NCI-H1105 (cell line): ENCODE measurements at regions not wholly inside any gene's neighbourhood (a gene's known extent, or its start where the extent isn't known, plus 50 kb on each side); places are given as distances from the start of the nearest gene placed in this dataset.
"Not testable (repeated sequence)": the region's sequence is repeated elsewhere in the genome, so short reads cannot be mapped to it uniquely, and the experiment has no call there.

Experiments
- DNase-seq: peaks from one replicate; lab custom pipeline; 2025; lab: John Stamatoyannopoulos, UW

DNA sequence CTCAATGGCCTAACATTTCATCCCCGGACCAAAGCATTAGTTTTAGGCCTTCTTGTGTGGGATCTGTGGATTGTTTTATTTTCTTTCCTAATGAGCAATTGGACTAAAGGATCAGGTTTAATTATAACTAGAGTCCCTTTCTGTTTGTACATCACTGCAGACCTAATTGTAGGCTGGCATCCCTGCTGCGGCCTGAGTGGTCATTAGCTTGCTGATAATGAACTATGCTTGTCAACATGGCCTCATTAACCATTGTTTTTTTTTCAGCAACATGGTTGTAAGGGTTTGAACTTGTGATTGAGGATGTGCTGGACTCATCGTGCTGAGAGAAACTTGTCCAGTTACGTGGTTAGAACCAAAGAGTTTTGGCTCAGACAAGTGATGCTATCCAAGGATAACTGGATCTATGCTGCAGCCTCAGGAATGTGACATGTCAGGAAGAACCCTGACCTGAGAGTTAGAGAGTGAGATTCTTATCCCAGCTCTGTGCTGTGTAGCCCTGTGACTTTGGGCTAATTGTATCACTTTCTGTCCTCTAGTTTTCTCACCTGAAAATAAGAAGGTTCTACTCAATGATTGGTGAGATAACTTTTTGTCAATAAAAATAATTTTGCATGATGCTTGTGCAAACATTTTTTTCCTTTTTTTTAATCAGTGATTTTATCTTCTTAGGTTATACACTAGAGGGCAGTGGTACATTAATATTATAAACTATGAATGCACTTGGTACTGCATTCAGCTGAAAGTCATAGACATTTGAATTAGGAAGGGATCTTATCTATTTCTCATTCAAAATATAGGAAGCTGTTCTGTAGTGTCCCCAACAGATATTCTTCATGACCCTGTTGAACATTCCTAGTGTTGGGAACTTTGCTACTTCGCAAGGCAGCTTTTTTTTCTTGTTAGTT, 140.9 kb downstream of the RNF144B start:
- DNase-seq: peak; percentile 56

DNA sequence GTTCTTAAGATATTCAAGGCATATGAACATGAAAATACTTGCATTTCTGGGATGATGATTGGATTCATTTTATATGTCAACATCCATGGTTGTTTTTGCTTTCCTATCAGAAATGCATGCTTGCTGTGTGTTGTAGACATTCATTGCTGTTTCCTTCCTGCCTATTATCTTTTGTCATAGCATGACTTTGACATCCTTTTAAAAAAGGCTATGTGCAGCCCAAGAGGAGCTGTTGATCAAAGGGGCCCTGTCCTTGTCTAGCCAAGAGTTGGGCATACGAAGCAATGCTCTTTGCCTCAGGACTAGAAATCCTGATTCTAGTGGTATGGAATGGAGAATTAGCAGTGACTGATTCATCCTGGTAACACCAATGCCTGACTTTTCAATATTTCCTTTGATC, 143.1 kb downstream of the RNF144B start:
- DNase-seq: no peak

DNA sequence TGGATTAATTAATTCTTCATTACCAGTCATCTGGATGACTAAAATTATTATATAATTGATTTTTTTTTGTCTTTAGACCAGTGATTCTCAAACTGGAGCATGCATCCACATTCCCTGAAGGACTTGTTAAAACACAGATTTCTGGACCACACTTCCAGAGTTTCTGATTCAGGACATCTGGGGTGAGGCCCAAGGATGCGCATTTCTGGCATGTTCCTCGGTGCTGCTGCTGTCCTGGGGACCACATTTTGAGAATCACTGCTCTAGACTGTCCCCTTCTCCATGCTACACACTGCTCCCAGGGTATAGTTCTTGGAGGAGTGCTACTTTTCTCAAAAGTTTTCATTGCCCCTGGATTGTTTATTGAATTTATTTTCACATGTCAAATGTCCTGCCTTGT, 145.0 kb downstream of the RNF144B start:
- no peak for DNase-seq

DNA sequence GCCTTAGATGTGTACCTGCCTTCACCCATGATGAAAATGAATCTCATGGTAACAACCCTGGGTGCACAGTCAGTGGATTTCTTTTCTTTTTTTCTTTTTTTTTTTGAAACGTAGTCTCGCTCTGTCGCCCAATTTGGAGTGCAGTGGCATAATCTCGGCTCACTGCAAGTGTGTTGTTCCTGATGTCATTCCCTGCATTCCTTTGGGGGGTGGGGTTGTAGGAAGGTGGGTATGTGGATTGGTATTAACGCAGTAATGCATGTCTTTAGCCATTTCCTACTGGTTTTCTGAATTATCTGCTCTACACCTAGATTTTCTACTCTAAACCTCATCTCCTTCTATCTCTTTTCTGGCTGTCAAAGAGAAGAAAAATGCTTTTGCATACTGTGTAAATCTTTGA, 146.6 kb downstream of the RNF144B start:
- no peak for DNase-seq

DNA sequence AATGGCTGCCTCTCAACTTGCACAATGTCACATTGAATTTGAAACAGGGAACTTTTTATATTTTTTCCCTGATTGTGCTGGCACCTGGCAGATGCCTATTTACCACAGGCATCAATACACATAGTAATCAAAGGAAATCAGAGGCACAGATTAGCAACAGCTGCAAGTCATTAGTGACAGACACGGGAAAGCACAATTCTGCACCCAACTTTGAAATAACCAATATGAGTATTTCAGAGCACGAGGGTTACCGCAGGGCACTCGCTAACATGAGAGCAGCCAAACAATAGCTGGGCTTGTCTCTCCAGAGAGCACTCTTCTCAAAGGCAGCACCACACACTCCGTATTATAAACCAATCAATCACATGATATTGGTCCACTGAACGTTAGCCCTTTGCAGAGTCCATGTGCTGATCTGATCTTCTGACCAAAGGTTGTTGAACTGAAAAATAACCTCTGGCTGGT, 149.5 kb downstream of the RNF144B start:
- DNase-seq: peak; percentile 59

DNA sequence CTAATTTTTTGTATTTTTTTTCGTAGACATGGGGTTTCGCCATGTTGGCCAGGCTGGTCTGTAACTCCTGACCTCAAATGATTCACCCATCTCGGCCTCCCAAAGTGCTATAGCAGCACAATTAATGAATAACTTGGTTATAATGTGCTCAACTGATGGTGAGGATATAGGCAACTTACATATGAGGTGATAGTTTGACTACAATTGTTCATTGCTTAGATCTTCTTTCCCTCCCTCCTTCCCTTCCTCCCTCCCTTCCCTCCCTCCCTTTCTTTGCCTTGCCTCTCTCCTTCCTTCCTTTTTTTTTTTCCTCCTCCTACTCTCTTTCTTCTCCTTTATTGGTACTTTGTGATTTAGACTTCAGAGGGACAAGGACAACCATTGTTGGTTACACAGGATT, 151.2 kb downstream of the RNF144B start:
- no peak for DNase-seq

DNA sequence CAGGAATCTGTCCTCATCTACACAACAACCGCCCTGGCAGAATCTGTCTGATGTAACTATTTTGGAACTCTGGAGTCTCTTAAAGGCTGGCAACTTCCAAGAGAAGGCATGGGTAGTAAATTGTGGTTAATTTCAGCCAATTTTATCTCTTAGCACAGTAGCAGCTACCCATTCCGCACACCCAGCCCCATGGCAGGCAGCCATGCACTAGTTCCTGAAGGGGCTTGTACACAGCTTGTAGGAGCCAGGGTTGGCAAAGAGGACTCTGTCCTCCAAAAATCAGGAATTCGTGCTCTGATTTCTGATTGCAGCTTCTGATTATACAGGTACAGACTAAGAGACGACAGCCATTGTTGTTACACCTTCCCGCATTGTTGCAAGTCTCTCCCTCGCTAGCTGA, 155.9 kb downstream of the RNF144B start:
- DNase-seq: no peak

DNA sequence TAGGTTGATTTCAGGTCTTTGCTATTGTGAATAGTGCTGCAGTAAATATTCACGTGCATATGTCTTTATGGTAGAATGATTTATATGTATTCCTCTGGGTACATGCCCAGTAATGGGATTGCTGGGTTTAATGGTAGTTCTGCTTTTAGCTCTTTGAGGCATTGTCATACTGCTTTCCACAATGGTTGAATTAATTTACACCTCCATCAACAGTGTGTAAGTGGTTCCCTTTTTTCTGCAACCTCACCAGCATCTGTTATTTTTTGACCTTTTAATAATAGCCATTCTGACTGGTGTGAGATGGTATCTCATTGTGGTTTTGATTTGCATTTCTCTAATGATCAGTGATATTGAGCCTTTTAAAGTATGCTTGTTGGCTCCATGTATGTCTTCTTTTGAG, 158.0 kb downstream of the RNF144B start:
- not testable (repeated sequence) for DNase-seq

DNA sequence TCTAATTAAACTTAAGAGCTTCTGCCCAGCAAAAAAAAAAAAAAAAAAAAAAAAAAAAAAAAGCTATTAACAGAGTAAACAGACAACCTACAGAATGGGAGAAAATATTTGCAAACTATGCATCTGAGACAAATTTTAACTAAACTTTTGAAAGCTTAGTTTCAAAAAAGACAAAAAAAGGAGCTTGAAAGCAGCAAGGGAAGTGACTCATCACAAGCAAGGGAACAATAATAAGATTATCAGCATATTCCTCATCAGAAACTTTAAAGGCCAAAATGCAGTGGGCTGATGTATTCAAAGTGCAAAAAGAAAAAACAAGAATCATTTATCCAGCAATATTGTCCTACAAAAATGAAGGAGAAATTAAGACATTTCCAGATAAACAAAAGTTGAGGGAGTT, 158.6 kb downstream of the RNF144B start:
- no peak for DNase-seq

DNA sequence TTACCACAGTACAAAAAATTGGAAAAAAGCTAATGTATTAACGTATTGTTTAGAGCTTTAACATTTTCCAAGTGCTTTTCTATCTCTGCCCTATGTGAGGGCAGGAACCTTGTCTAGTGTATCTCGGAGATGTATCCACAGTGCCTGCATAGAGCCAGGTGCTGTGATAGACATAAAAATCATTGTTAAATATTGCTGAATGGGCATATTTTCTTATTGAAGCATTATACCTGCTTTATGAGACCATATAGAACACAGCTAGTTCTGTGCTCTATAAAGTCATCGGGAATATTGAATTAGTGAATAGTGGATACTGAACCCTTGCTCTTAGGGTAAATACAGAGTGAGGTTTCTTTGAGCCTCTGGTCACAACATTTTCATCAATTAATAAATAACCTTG, 163.0 kb downstream of the RNF144B start:
- no peak for DNase-seq

DNA sequence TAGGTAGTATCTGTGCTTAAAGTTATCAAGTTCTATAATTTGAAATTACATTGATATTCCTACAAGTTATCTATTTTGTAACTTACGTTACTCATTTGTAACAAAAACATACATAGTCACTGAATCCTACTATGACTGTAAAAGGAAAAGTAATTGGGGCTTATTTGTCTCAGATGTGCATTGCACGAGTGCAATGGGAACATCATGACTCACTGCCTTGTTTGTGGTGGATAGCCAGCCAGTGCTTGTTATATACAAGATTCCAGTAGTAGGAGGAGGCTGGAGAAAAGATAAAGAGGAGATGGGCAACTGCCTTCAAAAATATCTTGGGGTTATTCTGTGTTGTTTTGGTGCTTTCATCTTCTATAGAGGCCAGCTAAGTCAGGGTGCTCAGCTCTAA, 164.1 kb downstream of the RNF144B start:
- DNase-seq: no peak

DNA sequence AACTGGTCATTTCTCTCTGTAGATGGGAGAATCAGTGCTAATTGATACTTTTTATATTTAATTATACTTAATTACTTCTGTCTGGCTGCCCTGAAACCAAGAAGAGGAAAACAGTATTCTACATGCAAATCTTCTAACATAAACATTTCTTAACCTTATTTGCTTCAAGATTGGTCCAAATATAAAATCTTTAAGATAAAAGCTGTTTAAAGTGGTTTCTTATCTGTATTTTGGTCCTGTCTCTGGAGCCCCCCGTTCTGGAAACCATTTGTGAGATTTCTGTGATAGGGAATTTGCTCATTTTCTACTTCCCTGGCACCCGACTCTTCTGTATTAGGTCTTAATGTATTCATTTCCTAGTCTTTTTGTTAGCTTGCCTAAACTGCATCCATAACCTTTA, 168.6 kb downstream of the RNF144B start:
- DNase-seq: no peak

DNA sequence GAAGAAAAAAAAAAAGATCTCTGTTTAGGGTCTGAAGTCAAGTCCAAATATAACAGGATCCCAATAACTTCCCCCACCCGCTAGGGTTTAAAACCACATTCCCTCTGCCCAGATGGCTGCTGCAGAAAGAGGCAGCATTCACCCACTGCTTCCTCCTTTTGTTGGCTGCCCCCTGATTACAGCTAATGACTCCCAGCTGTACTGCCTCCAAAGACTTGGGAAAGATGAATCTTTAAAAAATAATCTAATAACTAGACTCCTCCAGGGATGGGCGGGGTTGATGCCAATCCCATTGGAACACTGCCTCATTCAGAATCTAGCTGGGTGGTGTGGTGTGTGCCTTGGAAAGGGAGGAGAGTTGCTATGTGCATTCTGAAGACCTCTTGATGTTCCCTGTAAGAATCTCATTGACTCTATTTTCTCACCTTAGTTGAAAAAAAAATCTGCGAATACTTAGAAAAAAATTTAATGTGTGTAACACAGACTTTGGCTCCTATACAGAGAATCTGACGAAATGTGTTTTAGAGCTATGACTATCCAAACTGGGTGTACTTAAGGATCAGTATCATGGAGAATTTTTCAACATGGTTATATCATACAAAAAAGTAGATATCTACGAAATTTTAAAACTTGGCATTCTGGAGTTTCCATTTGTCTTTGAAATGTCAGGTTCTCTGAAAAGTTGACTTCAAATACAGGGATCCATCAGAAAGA, 174.0 kb downstream of the RNF144B start:
- DNase-seq: no peak

DNA sequence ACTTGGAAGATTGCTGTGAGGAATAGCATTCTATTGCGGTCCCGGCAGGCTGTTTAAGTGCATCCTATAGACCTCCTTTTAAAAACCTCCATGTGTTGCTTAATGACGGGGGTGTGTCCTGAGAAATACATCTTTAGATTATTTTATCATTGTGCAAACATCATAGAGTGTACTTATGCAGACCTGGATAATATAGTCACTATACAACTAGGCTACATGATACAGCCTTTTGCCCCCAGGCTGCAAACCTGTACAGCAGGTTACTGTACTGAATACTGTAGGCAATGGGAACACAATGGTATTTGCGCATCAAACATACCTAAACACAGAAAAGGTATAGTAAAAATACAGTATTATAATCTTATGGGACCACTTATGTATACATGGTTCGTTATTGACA, 175.6 kb downstream of the RNF144B start:
- no peak for DNase-seq

DNA sequence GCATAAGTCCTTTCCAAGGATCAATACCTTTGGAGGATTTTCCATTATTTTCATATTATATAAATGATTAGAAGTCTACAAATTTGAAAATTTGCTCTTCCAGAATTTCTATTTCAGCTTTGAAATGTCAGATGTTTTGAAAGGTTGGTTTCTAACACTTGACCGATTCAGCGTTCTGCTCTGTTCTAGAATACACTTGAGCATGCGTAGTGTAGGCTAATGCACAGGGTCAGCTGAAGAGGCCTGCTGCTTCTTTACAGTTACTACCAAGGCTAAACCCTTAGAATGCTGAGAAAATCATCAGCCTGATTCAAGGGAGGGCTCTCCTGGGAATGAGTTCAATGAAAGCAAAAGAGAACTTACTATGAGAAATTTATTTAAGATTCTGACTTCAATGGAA, 177.6 kb downstream of the RNF144B start:
- no peak for DNase-seq

DNA sequence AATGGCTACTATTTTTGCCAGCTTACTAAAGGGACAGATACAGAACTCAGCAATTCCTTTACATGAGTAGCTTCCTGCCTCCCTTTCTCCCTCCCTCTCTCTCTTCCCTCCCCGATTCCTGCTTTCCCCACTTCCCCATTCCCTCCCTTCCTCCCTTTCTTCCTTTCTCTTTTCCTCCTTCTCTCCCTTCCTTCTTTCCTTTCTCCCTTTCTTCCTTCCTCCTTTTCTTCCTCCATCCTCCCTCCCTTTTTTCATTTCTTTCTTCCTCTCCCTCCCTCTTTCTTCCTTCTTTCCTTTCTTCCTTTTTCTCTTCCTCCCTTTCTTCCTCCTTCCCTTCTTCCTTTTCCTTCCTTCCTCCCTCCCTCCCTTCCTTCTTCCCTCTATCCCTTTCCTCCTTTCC, 178.1 kb downstream of the RNF144B start:
- no peak for DNase-seq

DNA sequence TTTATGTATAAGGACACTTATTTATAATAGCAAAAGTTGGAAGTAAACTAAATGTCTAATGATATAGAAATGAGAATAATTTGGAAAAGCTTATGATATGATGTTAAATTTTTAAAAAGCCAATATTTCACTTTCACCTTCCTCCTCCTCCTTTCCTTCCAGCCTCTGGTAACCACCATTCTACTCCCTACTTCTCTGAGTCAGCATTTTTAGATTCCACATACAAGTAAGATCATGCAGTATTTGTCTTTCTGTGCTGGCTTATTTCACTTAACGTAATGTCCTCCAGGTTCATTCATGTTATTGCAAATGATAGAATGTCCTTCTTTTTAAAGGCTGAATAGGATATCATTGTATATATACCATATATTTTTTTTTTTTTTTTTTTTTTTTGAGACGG, 180.2 kb downstream of the RNF144B start:
- no peak for DNase-seq

DNA sequence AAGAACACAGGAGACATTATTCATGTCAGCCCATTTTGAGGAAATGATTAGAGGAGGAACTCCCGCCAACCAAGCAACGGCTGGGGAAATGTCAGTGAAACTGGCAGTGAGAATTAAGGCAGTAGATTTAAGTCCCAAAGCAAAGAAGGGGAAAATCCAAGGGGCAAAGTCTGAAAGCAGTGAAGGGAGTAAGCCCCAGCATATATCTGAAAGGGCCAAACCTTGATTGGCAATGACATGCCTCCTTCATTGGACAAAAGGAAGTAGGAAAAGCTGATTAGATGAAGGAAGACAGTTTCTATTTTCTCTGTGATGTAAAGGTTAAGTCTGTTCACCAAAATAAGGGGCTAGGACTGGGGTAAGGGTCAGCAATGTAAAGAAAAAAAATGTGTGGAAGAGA, 190.3 kb downstream of the RNF144B start:
- DNase-seq: no peak

DNA sequence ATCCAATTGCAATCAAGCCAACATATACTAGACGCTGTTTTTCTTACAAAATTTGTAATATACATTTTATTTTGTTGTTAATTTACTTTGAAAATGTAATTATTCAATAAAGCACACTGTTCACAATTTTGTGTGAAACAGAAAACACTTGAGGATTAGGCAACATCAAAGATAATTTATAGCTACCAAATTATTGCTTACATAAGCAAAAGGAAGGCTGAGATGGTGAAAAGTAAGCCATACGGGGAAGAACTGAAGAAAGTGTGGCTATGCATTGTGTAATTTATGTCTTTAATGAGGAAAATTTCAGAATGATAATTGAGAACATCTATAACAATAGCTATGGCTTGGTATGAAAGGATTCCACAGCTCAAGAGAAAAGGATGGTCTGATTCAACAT, 192.0 kb downstream of the RNF144B start:
- no peak for DNase-seq

DNA sequence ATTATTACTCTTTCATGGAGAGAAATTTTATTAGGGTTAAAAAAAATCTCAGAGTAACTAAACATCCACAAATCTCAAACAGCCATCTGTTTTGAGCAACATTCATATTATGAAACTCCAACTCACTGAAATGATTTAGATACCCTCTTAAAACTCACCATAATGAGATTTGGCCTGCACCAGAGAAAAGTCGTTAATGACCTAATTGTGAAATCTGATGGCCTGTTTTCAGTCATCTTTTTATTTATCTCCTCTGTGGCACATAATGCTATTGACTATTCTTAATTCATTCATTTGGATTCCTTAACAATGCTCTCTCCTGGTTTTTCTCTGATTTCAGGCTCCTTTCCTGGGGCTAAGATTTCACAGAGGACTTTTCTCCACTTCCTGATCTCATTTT, 192.7 kb downstream of the RNF144B start:
- no peak for DNase-seq

DNA sequence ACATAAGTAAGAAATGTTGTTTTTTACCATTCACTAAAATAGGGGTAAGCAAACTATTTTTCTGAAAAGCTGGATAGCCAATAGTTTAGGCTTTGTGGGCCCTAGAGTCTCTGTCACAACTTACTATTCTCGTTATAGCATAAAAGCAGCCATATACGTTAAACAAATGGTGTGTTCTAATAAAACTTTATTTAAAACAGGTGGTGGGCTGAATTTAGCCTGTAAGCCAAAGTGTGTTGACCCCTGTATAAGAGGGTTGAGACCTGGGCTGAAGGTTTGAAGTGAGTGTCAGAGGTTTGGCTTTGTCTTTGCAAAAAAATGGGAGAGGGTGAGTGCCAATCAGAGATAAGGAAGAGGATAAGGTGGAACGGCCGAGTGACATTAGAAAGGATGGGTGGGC, 197.2 kb downstream of the RNF144B start:
- no peak for DNase-seq

DNA sequence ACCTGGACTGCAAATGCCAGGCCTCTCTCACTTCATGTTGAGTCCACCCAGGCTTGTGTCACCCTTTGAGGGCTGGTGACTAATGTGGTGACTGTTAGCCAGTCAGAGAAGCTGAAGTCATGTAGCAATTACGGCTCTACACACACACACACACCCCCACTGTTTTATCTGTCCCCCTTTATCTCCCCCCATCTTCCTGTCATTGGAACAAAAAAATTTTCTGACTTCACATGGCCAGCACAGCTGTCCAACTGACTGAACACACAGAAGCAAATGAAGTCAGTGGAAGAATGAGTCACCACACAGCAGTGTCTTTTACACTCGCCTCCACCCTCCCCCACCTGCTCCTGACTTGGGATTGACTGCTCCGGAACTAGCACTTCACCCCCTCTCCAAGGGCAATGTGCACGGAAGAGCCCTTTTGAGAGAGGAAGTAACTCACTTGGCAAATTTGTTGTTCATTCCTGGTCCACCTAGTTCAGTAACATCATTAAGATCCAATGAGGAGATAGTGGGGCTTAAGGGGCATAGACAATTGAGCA, 198.0 kb downstream of the RNF144B start:
- DNase-seq: no peak

DNA sequence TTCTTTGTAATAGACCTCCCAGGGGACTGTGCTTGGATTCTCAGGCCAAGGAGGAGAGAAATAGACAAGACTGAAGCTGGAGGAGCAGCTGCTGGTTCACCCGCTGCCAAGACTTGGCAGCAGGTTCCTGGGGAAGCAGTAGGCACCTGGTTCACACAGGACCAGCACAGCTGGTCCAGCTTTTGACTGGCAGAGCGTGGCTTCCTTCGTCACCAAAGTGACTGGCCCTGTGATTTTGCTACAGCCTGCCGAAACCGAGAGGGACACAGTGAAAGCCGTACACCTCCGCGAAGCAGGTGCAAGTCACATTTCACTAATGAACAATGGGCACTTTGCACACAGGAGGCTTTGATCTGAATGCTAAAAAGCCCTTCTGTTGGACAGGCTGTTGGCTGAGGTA, 199.0 kb downstream of the RNF144B start:
- DNase-seq: peak; percentile 65
